ENCODE measurements at regions not wholly inside any gene's neighbourhood (a gene's known extent, or its start where the extent isn't known, plus 50 kb on each side); places are given as distances from the start of the nearest gene placed in this dataset.
"Not testable (repeated sequence)": the region's sequence is repeated elsewhere in the genome, so short reads cannot be mapped to it uniquely, and the experiment has no call there.

GRCh38 chr5:163696579-163696887, 191.1 kb downstream of the MAT2B start:
- no peak for DNase-seq (ENCODE audit: low spot score)

DNA sequence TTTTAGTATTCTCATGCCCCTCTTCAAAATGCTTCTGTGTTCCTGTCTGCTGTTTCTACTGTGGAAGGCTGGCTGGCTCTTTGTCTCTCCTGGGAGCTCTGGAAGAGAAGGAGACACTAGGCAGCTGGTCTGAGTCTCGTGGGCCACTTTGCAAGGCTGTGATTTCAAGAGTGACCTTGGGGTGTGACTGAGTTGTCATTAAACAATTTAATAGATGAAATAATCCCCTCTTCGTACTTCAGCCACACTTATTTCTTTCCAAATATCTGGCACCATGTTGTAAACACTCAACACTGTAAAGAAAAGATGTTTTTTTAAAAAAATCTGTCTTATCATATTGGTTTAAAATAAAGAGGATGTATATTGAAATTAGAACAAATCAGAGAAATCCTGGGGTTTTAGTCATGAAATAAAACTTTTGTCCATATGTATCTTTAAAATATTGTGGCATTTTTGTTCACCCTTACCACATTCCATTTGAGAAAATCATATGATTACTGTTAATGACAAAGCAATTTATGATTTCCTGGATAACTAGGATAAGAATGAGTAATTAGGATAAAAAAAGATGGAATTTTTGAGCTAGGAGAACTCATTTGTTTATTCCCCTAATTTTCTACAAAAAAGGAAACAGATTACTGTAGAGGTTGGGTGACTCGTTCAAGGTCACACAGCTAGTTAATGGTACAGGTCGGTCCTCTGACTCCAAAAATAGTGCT, 200.8 kb downstream of the MAT2B start:
- no peak for DNase-seq (ENCODE audit: low spot score)

DNA sequence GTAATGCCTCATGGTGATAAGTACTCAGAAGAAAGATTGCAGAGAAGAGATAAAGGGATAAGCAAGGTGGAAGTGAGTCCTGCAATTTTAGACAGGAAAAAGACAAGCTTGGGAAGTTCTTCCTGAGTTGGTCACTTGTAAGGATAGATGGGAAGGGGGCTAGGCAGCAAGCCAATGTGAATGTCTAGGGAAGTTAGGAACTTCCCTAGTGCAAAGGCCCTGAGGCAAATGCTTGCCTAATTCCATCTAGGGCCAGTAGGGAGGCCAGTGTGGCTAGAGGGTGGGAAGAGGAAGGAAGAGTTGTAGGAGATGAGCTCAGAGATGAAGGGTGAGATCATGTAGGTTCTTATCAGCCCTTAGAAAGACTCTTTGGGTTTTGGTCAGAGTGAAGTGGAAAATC, 206.6 kb downstream of the MAT2B start:
- DNase-seq (ENCODE audit: low spot score): no peak

DNA sequence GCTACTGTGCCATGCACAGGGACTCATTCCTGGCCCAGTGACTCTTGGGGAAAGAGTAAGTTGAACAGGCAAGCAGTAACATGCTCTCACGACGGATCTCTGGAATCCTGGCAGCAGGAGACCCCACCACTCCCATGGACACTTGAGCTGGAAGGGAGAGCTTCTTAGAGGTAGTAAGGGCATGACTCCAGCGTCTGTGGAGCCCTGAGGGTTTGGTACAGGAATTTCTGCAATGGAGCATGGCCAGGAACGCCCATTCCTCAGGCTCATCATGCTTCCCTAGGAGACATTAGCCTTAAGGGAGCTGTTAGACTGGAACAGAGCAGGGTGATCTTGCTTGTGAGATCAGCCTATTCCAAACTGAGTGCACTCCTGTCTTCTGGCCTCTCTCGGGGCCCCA, 212.9 kb downstream of the MAT2B start:
- no peak for DNase-seq (ENCODE audit: low spot score)

DNA sequence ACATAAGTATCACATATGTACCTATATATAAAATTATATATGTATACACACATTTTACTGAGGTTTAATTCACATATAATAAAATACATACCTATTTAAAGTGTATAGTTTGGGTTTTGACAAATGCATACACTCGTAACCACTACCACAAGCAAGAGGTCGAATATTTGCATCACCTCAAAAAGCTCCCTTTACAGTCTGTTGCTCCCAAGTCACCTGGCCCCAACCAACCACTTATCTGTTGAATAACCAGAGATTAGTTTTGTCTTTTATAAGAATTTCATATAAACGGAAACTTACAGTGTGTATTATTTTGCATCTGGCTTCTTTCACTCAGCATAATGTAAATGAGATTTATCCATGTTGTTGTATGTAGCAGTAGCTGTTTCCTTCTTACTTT, 218.9 kb downstream of the MAT2B start:
- DNase-seq (ENCODE audit: low spot score): no peak

DNA sequence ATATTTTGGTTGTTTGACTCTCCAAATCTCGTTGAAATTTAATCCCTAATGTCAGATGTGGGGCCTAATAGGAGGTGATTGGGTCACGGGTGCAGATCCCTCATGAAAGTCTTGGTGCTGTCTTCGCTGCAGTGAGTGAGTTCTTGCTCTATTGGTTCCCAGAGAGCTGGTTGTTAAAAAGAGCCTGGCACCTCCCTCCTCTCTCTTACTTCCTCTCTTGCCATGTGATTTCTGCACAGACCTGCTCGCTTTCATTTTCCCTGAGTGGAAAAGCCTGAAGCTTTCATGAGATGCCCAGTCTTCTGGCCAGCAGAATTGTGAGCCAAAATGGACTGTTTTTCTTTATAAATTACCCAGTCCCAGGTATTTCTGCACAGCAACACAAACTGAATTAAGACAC, 221.6 kb downstream of the MAT2B start:
- DNase-seq (ENCODE audit: low spot score): peak; percentile 48

DNA sequence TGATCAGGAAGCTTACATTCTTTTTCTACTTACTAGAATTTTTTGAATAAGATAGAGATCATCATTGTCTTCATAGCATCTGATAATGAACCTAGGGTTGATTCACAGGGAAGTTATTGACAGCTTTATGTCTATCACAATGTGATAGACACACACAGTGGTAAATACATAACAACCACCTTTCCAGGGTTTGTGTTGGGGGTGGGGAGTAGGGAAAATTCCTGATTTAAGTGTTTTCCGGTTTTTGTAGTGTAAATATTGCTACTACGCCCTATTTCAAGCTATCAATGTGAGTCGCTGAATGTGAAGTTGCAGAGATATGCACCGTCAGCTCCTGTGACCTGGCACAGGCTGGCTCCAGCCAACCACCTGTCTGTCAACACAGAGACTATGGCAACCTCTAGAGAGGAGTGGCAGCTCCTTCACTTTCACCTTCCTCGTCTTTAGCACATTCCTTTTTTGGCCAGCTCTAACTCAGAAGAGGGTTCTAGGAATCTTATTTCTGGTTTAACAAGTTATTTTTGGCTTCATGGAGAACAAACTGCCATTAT, 224.9 kb downstream of the MAT2B start:
- no peak for DNase-seq (ENCODE audit: low spot score)

DNA sequence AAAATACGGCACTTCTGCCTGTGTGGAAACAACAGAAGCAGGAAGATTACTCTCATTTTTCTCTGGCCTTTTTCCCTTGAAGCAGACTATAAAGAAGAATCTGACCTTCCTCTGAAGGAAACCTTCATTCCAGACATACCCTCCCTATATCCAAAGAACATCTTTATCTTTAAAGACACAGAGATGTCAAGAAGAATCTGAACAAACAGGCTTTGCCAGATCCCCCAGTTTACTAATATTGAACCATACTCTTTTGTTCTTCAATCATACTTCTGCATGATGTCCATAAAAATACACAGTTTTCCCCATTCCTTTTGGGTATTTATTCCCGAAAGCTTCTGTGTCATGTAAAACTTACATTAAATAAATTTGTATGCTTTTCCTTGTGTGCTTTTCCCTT, 225.8 kb downstream of the MAT2B start:
- no peak for DNase-seq (ENCODE audit: low spot score)

GRCh38 chr5:163735069-163735468, 229.7 kb downstream of the MAT2B start:
- DNase-seq (ENCODE audit: low spot score): no peak

GRCh38 chr5:163747586-163747985, 242.2 kb downstream of the MAT2B start:
- DNase-seq (ENCODE audit: low spot score): no peak

- no peak for DNase-seq (ENCODE audit: low spot score)
Measured at GRCh38 chr5:163748934-163749333, 243.5 kb downstream of the MAT2B start.

DNA sequence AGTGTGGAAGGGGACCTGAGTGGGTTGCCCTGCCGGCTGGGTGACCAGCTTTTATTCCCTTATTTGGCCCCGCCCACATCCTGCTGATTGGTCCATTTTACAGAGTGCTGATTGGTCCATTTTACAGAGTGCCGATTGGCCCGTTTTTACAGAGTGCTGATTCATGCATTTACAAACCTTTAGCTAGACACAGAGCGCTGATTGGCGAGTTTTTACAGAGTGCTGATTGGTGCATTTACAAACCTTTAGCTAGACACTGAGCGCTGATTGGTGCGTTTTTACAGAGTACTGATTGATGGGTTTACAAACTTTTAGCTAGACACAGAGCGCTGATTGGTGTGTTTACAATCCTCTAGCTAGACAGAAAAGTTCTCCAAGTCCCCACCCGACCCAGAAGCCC, 245.0 kb downstream of the MAT2B start:
- not testable (repeated sequence) for DNase-seq (ENCODE audit: low spot score)

GRCh38 chr5:163755505-163755904, 250.1 kb downstream of the MAT2B start:
- no peak for DNase-seq (ENCODE audit: low spot score)

- no peak for DNase-seq (ENCODE audit: low spot score)
Measured at GRCh38 chr5:163756170-163756569, 250.8 kb downstream of the MAT2B start.

GRCh38 chr5:163757344-163757743, 251.9 kb downstream of the MAT2B start:
- DNase-seq (ENCODE audit: low spot score): no peak

DNA sequence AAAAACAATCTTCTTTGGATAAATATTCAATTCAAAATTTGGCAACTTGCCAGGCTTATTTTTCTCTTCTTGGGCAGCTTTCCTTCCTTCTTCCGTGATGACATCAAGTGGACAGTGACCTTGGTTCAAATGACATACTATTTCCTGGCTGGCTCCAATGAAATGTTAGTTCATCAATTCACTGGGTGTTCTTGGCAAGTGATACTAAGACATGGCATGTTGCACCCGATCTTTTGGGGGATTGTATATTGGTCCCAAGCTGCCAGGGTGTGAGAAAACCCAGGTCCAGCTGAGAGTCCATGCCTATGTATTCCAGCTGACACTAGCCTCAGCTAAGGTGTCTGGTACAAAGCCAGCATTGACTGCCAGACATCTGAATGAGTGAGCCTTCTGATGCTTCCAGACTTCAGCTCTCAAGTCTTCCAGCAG, 252.9 kb downstream of the MAT2B start:
- DNase-seq (ENCODE audit: low spot score): no peak

DNA sequence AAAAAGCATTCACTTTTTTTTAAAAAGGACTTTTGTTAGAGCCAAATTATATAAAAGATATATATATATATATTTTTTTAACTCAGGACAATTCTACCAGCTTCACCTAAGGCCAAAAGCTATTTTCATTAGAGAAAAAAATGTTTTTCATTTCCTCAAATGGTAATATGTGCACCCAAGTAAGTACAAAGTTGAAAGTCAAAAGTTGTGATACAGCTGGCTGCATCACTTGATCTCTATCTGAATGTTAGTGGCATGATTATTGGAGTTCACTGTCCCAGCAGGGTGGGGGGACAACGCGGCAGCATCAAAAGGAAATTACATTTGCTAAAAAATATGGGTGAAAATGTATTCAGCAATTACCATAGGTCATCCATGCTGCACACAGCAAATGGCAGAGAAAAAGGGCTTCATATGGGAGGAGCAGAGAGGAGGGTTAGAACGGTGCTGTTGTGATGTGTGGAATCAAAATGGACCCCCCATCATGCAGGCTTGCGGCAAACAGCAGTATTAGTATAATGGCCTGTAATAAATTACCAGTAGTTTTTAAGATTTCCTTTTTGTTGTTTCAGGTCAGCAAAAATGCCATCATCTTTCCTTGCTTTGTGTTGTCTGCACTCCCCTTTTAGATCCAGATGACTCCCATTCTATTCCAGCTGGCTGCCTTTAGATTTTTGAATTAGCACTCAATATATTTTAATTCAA, 253.7 kb downstream of the MAT2B start:
- DNase-seq (ENCODE audit: low spot score): no peak

- DNase-seq (ENCODE audit: low spot score): no peak
Measured at GRCh38 chr5:163760498-163760897, 255.1 kb downstream of the MAT2B start.

DNA sequence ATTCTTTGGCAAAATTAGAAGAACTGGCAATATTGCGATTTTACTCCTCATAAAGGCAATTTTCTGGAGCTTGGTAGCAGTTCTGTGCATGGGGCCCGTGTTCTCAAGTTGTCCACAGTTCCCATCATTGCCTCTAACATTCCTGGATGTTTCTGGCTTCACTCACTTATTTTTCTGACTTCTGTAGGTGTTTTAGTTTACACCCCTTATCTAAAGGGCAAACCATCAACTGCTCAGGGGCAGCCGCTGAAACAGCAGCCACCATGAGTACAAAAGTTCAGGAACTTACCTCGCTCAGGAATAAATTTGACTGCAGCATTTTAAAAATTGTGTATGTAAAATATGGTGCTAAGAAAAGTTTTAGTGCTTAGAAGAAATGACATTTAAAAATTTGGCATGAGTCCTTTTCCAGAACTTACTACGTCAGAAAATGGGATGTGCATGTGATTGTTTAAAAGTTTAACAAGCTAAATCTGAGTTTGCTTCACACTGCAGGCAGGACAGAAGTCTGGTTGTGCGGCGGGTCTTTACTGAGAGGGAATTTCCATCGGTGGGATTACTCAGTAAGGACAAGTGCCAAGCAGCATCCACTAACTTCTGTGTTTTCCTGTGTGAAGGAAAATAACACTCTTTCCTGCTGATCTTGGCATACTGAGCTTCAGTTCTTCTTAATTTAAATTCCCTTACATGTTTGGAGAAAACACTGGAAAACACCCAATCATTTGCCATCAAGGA, 261.7 kb downstream of the MAT2B start:
- no peak for DNase-seq (ENCODE audit: low spot score)

GRCh38 chr5:163770625-163771024, 265.2 kb downstream of the MAT2B start:
- DNase-seq (ENCODE audit: low spot score): no peak

DNA sequence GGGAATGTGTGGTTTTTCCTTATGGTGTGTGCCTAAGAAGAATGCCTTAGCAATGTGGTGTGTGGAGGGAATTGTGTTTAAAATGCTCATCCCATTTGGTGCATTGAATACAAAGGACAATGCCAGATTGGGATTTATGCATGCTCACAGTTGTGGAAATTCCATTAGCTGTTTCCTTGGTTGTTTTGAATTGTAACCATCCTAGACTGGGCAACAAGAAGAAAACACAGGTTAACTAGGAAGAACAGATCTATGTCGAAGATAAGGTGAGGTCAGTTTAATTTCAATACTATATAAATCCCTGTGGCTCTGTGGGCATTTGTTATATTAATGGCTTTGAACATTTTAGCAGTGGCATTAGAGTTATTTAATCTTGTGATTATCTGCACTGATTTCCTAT, 266.8 kb downstream of the MAT2B start:
- no peak for DNase-seq (ENCODE audit: low spot score)

- no peak for DNase-seq (ENCODE audit: low spot score)
Measured at GRCh38 chr5:163772644-163773043, 267.2 kb downstream of the MAT2B start.

GRCh38 chr5:163773226-163773625, 267.8 kb downstream of the MAT2B start:
- DNase-seq (ENCODE audit: low spot score): no peak
